ENCODE measurements at regions not wholly inside any gene's neighbourhood (a gene's known extent, or its start where the extent isn't known, plus 50 kb on each side); places are given as distances from the start of the nearest gene placed in this dataset.

- no peak for TF ChIP-seq ELF4 (IDR thresholded peaks at IDR 0.05)
- no peak for TF ChIP-seq SP1 (IDR thresholded peaks at IDR 0.05)
- TF ChIP-seq TARDBP (IDR thresholded peaks at IDR 0.05): no peak
- TF ChIP-seq HDGF (IDR thresholded peaks at IDR 0.05; ENCODE audit: borderline replicate concordance): no peak
- no peak for TF ChIP-seq ARNT (IDR thresholded peaks at IDR 0.05)
- TF ChIP-seq FOXA1 (IDR thresholded peaks at IDR 0.05): no peak
- no peak for TF ChIP-seq ZNF384 (IDR thresholded peaks at IDR 0.05)
- no peak for TF ChIP-seq FOXM1 (IDR thresholded peaks at IDR 0.05; ENCODE audit: borderline replicate concordance)
- TF ChIP-seq L3MBTL2 (conservative IDR thresholded peaks at IDR 0.05): no peak
- TF ChIP-seq BHLHE40 (IDR thresholded peaks at IDR 0.05; ENCODE audit: borderline replicate concordance): no peak
- no peak for TF ChIP-seq PKNOX1 (IDR thresholded peaks at IDR 0.05)
- TF ChIP-seq NFRKB (IDR thresholded peaks at IDR 0.05): no peak
- no peak for TF ChIP-seq LEF1 (IDR thresholded peaks at IDR 0.05; ENCODE audit: borderline replicate concordance)
- ChIA-PET POLR2A (no interaction called here), CTCF (no interaction called here)
- DNase-seq (ENCODE audit: extremely low spot score): no peak
These were observed 180.6 kb downstream of the CYP26A1 start for GRCh38 chr10:93254180-93254853.

GRCh38 chr10:93255546-93255945 is 181.9 kb downstream of the CYP26A1 start:
- TF ChIP-seq BHLHE40 (IDR thresholded peaks at IDR 0.05; ENCODE audit: borderline replicate concordance) (no peak), LEF1 (IDR thresholded peaks at IDR 0.05; ENCODE audit: borderline replicate concordance) (no peak), ZNF384 (IDR thresholded peaks at IDR 0.05) (no peak), FOXK2 (IDR thresholded peaks at IDR 0.05) (no peak), HDGF (IDR thresholded peaks at IDR 0.05; ENCODE audit: borderline replicate concordance) (no peak), SP1 (IDR thresholded peaks at IDR 0.05) (no peak), L3MBTL2 (conservative IDR thresholded peaks at IDR 0.05) (no peak)
- ChIA-PET CTCF (no interaction called here), POLR2A (no interaction called here)
- no peak for DNase-seq (ENCODE audit: extremely low spot score)
